ENCODE measurements at regions not wholly inside any gene's neighbourhood (a gene's known extent, or its start where the extent isn't known, plus 50 kb on each side); places are given as distances from the start of the nearest gene placed in this dataset.

- DNase-seq (ENCODE audit: low read depth): no peak
Observed at GRCh38 chr3:64748244-64748904, 60.6 kb upstream of the ADAMTS9 start.

GRCh38 chr3:64747679-64748078, 59.9 kb upstream of the ADAMTS9 start:
- DNase-seq (ENCODE audit: low read depth): no peak

- DNase-seq (ENCODE audit: low read depth): no peak
Observed at GRCh38 chr3:64743887-64744243, 56.1 kb upstream of the ADAMTS9 start.

- DNase-seq (ENCODE audit: low read depth): no peak
Observed at GRCh38 chr3:64743156-64743886, 55.5 kb upstream of the ADAMTS9 start.

GRCh38 chr3:64741341-64741740, 53.5 kb upstream of the ADAMTS9 start:
- no peak for DNase-seq (ENCODE audit: low read depth)

- DNase-seq (ENCODE audit: low read depth): no peak
Observed at GRCh38 chr3:64739971-64740631, 52.3 kb upstream of the ADAMTS9 start.
